ENCODE measurements at regions not wholly inside any gene's neighbourhood (a gene's known extent, or its start where the extent isn't known, plus 50 kb on each side); places are given as distances from the start of the nearest gene placed in this dataset.

DNA sequence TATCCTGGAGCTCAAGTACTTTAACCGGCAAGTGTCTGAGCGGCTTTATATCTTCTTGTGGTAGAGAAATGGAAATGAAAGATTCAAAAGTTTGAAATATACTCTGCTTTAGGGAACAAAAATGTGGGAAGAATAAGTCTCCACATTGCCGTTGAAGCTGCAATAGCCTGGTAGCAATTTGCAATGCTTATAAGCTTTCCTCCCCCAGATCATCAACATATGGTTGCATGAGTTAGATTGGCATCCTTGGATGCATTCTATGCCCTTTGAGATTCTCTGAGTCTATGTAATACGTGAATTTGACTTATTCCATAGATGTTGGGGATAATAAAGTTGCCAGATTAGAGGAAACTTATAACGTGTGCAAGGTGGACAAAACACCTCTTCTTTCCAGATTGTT is 86.1 kb upstream of the KCNK1 start:
- Histone ChIP-seq H3K4me2 (ENCODE audit: low read length) (no peak overlapping the region), H3K4me1 (ENCODE audit: low read length) (no peaks in the 10 kb centered on the region), H3K27ac (ENCODE audit: low read length) (no peak overlapping the region), H3K4me3 (ENCODE audit: low read length) (no peak overlapping the region), H3K9me3 (ENCODE audit: insufficient read depth, low read length) (no peaks in the 10 kb centered on the region), H3K79me2 (ENCODE audit: low read length) (no peaks in the 10 kb centered on the region), H4K20me1 (ENCODE audit: insufficient read depth, low read length) (no peaks in the 10 kb centered on the region), H2AFZ (ENCODE audit: low read depth, low read length) (no peak overlapping the region), H3K36me3 (replicated peaks; ENCODE audit: low read depth, low read length) (no peaks in the 10 kb centered on the region), H3K27me3 (ENCODE audit: low read depth, low read length) (0 out of 2 replicates have a peak, but pooled peaks cover 3% of the 10 kb centered on the region), H3K9ac (ENCODE audit: low read length) (no peak overlapping the region)
- TF ChIP-seq, protein P1, sequence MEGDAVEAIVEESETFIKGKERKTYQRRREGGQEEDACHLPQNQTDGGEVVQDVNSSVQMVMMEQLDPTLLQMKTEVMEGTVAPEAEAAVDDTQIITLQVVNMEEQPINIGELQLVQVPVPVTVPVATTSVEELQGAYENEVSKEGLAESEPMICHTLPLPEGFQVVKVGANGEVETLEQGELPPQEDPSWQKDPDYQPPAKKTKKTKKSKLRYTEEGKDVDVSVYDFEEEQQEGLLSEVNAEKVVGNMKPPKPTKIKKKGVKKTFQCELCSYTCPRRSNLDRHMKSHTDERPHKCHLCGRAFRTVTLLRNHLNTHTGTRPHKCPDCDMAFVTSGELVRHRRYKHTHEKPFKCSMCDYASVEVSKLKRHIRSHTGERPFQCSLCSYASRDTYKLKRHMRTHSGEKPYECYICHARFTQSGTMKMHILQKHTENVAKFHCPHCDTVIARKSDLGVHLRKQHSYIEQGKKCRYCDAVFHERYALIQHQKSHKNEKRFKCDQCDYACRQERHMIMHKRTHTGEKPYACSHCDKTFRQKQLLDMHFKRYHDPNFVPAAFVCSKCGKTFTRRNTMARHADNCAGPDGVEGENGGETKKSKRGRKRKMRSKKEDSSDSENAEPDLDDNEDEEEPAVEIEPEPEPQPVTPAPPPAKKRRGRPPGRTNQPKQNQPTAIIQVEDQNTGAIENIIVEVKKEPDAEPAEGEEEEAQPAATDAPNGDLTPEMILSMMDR (IDR thresholded peaks at IDR 0.05; ENCODE audit: low read depth, low read length), result no peak
- no peak for TF ChIP-seq EZH2phosphoT487 (IDR thresholded peaks at IDR 0.05; ENCODE audit: low read depth)

DNA sequence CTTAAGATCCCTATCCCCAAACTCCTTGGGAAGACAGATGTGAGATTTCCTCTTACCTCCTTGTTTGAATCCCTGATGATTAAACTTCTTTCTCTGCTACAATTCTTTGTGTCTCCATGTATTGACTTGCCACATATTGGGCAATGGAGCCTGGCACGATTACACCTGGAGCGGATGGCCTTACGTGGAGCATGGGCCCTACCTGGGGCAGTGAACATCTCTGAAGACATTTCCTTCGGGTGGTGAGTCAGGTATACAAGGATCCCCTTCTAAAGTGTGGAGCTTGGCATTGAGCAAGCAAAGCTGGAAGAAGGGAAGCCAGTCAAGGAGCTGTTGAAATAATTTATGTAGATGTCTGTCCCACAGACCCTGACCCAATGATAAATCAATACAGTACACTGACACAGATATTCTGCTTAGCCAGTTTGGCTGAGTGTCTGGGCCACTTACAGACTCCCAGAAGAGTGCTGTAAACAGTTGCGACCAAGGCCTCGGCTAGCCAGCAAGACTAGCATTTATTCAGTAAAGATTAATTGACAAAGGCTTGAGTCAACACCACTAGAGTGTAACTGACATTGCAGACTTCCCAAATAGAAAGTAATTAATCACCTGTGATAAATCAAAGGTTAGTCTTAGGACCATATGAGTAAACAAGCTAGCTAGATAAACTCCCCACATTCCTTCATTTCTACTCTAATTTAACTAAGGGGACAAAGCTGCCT is 83.1 kb upstream of the KCNK1 start:
- H3K36me3 ChIP-seq (replicated peaks; ENCODE audit: low read depth, low read length), result no peaks in the 10 kb centered on the region

DNA sequence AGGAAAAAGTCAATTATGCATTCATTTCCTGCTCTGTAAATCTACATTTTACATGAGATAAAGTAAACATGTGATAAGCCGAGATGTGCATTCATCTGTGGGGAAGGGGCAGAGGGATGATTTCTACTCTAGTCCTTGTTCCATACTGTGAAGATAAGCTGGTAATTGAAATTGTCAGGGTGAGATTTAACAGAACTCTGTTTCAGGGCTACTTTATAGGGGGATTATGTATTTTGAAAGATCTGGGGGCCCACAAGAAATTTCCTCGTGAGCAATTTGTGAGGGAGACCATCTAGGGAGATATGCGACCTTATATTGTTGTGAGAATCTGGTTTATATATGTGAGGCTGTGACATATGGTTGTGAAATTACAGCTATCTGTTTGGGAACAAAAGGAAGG is 73.1 kb upstream of the KCNK1 start:
- H3K36me3 ChIP-seq (replicated peaks; ENCODE audit: low read depth, low read length), result no peaks in the 10 kb centered on the region
- no peaks in the 10 kb centered on the region for H3K79me2 ChIP-seq (ENCODE audit: low read length)
- no peaks in the 10 kb centered on the region for H4K20me1 ChIP-seq (ENCODE audit: insufficient read depth, low read length)
- no peak overlapping the region for H3K9ac ChIP-seq (ENCODE audit: low read length)
- H3K27me3 ChIP-seq (ENCODE audit: low read depth, low read length), result peaks cover 29% of the 10 kb centered on the region
- H3K27ac ChIP-seq (ENCODE audit: low read length), result no peak overlapping the region
- no peak overlapping the region for H3K4me3 ChIP-seq (ENCODE audit: low read length)
- no peak overlapping the region for H3K4me2 ChIP-seq (ENCODE audit: low read length)
- H2AFZ ChIP-seq (ENCODE audit: low read depth, low read length), result no peak overlapping the region
- no peaks in the 10 kb centered on the region for H3K4me1 ChIP-seq (ENCODE audit: low read length)
- TF ChIP-seq EZH2phosphoT487 (IDR thresholded peaks at IDR 0.05; ENCODE audit: low read depth), result no peak
- TF ChIP-seq, protein P1 (IDR thresholded peaks at IDR 0.05; ENCODE audit: low read depth, low read length), result no peak
- H3K9me3 ChIP-seq (ENCODE audit: insufficient read depth, low read length), result no peaks in the 10 kb centered on the region

More for the DNA sequence above, 83.1 kb upstream of the KCNK1 start:
- TF ChIP-seq, protein P1 (IDR thresholded peaks at IDR 0.05; ENCODE audit: low read depth, low read length), result no peak
- no peak for TF ChIP-seq EZH2phosphoT487 (IDR thresholded peaks at IDR 0.05; ENCODE audit: low read depth)
- H3K9ac ChIP-seq (ENCODE audit: low read length), result no peak overlapping the region
- no peak overlapping the region for H3K4me2 ChIP-seq (ENCODE audit: low read length)
- H2AFZ ChIP-seq (ENCODE audit: low read depth, low read length), result no peak overlapping the region
- no peaks in the 10 kb centered on the region for H3K79me2 ChIP-seq (ENCODE audit: low read length)
- H3K27ac ChIP-seq (ENCODE audit: low read length), result no peak overlapping the region
- H3K4me1 ChIP-seq (ENCODE audit: low read length), result no peaks in the 10 kb centered on the region
- no peaks in the 10 kb centered on the region for H3K27me3 ChIP-seq (ENCODE audit: low read depth, low read length)
- no peak overlapping the region for H3K4me3 ChIP-seq (ENCODE audit: low read length)
- H4K20me1 ChIP-seq (ENCODE audit: insufficient read depth, low read length), result no peaks in the 10 kb centered on the region
- no peaks in the 10 kb centered on the region for H3K9me3 ChIP-seq (ENCODE audit: insufficient read depth, low read length)

DNA sequence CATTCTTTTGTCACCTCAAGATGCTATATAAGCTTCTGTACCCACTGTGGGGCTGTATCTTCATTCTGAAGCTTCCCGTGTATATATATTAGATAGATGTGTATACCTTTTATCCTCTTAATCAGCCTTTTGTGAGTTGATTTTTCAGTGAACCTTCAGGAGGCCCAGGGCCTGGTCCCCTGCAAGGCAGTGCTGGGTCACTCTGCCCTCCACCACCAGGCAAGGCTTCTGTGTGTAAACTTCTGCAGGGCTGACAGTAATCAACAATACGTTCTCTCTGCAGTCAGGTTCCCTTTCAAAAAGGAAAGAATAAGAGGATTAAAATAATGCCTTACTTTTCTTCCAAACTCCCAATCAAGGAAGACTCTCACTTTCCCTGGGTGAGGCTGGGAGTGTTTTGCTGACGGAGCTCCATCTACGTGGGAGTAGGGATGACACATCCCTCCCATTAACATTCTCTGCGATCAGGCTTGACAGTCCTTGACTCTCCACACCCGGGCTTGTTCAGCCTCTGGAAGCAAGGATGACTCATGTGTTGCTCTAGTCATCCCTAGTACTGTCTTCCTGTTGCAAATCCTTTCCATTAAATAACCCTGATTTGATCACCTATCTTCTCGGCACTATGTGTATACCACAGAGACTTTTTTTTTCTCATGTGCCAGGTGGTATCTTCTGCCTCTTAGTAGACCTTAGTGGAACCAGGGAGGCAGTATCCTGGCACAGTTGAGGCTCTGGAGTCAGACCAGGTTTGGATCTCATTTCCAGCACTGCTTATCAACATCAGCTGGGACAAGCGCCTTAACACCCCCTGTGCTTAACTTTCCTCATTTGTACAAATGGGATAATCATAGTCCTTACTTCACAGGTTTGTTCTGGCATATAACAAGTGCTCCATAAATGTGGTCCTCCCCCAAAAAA is 70.3 kb upstream of the KCNK1 start:
- no peaks in the 10 kb centered on the region for H4K20me1 ChIP-seq (ENCODE audit: insufficient read depth, low read length)
- no peak overlapping the region for H3K27ac ChIP-seq (ENCODE audit: low read length)
- no peaks in the 10 kb centered on the region for H3K36me3 ChIP-seq (replicated peaks; ENCODE audit: low read depth, low read length)
- no peaks in the 10 kb centered on the region for H3K79me2 ChIP-seq (ENCODE audit: low read length)
- H3K9ac ChIP-seq (ENCODE audit: low read length), result no peak overlapping the region
- TF ChIP-seq, protein P1 (IDR thresholded peaks at IDR 0.05; ENCODE audit: low read depth, low read length), result no peak
- no peak for TF ChIP-seq EZH2phosphoT487 (IDR thresholded peaks at IDR 0.05; ENCODE audit: low read depth)
- no peak overlapping the region for H3K4me3 ChIP-seq (ENCODE audit: low read length)
- no peak overlapping the region for H3K4me2 ChIP-seq (ENCODE audit: low read length)
- peaks cover 34% of the 10 kb centered on the region for H3K27me3 ChIP-seq (ENCODE audit: low read depth, low read length)
- no peaks in the 10 kb centered on the region for H3K9me3 ChIP-seq (ENCODE audit: insufficient read depth, low read length)
- H2AFZ ChIP-seq (ENCODE audit: low read depth, low read length), result no peak overlapping the region
- H3K4me1 ChIP-seq (ENCODE audit: low read length), result no peaks in the 10 kb centered on the region

All from OCI-LY3 (cell line).